ENCODE measurements at regions not wholly inside any gene's neighbourhood (a gene's known extent, or its start where the extent isn't known, plus 50 kb on each side); places are given as distances from the start of the nearest gene placed in this dataset.

DNA sequence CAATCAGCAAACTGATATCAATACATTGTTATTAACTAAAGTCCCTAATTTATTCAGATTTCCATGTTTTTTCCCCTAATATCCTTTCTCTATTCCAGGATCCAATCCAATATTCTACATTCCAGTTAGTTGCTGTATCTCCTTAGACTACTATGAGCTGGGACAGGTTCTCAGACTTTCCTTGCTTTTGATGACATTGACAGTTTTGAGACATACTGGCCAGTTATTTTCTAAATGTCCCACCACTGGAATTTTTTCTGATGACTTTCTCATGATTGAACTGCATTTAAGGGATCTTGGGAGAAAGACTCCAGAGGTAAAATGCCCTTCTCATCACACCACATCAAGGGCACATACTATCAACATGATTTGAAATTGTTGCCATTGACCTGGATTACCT, 177.1 kb upstream of the MAF start:
- no peak overlapping the region for H3K4me3 Mint-ChIP-seq
- POLR2A ChIA-PET, result no interaction called here
- H3K36me3 Mint-ChIP-seq (ENCODE audit: low read depth), result no peaks in the 10 kb centered on the region
- H3K27ac Mint-ChIP-seq, result no peak overlapping the region
- H3K4me1 Mint-ChIP-seq, result no peaks in the 10 kb centered on the region
- CTCF ChIA-PET, result no interaction called here
- no peaks in the 10 kb centered on the region for H3K9me3 Mint-ChIP-seq
- H3K27me3 Mint-ChIP-seq, result peaks cover 7% of the 10 kb centered on the region
- no peak for DNase-seq

DNA sequence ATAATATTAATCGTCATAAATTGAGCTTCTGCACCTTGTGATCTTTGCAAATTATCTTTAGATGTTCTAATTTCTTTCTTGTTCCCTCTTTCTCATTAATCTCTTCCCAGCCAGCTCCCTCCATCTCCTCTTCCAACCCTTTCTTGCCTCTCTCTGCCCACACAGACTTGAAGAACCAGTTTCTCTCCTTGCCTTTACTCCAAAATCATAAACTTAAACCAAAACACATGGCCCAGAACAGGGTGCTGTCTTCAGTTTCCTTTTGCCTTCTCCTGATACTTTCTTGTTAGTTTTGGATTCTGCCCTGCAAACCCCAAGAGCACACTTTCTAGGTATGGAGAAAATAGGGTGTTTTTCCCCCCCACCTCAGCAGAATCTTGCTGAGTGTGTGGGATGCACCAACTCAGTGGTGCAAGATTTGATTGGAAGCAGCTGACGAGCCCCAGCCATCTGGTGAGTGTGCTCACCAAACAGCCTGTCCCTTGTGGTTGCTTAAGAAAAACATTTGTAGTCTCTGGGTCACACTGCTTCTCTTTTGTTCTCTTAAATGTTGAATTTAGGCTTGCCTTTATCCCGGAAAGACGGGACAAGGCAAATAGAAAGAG, 175.8 kb upstream of the MAF start:
- CTCF ChIA-PET, result no interaction called here
- no peak for DNase-seq
- Mint-ChIP-seq H3K4me1 (no peaks in the 10 kb centered on the region), H3K4me3 (no peak overlapping the region), H3K27ac (no peak overlapping the region), H3K27me3 (peaks cover 7% of the 10 kb centered on the region), H3K9me3 (no peaks in the 10 kb centered on the region), H3K36me3 (ENCODE audit: low read depth) (no peaks in the 10 kb centered on the region)
- POLR2A ChIA-PET, result no interaction called here

- ChIA-PET POLR2A (no interaction called here), CTCF (no interaction called here)
- H3K9me3 Mint-ChIP-seq, result no peaks in the 10 kb centered on the region
- no peak for DNase-seq
- peaks cover 4% of the 10 kb centered on the region for H3K27me3 Mint-ChIP-seq
- no peaks in the 10 kb centered on the region for H3K36me3 Mint-ChIP-seq (ENCODE audit: low read depth)
- H3K4me1 Mint-ChIP-seq, result peaks cover 31% of the 10 kb centered on the region
- no peak overlapping the region for H3K27ac Mint-ChIP-seq
- H3K4me3 Mint-ChIP-seq, result no peak overlapping the region
Observed at GRCh38 chr16:79772784-79773183, 172.2 kb upstream of the MAF start.

DNA sequence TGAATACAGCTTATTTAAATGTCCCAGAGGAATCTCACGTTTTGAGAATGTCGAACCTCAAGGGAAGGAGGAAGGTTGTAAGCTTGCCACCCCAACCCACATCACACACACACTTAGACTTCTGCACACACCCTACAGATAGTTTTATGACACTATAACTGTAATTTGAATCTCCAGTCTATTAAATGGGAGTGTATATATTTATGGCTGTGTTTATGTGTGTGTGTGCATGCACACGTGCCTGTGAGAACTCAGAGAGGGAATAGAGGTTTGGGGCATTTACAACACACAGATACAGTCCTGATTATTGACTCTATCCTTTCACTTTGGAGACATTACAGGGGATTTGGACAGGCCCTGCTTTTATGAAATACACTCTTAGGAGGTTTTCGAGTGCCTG, 171.5 kb upstream of the MAF start:
- Mint-ChIP-seq H3K4me3 (no peak overlapping the region), H3K9me3 (no peaks in the 10 kb centered on the region)

DNA sequence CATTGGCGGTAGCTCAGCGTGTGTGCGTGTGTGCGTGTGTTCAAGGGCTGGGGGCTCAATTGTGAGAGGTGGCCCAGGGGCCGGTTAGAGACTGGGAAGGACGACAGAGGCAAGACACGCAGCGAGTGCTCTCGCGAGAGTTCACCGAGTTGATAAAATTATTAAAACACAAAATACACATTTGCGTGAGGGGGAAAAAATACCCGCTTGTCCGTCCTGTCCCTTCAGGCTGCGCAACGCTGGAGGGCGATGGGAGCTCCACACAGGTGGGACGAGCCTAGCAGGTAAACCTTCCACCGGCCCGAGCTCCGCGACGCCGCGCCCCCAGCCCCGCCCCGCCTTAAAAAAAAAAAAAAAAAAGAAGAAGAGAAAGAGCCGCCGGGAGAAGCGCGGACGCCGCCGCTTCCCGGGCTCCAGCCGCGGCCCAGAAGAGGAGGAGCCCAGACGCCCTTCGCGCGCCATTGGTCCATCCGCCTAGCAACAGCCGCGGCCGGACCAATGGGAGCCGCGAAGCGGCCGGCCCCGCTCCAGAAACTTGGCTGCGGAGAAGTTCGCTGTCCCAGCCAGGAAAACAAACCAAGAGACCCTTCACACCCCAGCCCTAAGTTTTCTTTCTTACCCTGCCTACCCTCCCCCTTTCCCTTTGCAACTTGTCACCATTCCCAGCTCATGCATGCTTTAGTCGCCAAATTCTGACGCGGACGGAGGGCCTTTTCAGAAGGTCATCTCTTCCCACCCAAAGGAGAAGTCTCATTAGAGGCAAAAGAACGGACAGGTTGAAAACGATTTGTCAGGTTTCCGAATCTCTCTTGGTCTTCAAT, 169.9 kb upstream of the MAF start:
- CTCF ChIA-PET, result interaction anchor here (1.5 kb wide), 1 partner anchor 10 kb away, joined by 4 read pairs; no protein-coding TSS in a partner anchor
- H3K9me3 Mint-ChIP-seq, result peaks cover 2% of the 10 kb centered on the region
- POLR2A ChIA-PET, result interaction anchor here (1.0 kb wide), 1 partner anchor 170 kb away, joined by 3 read pairs; the partner anchor contains the start of gene MAF

More for the DNA sequence above, 171.5 kb upstream of the MAF start:
- no peak overlapping the region for H3K27ac Mint-ChIP-seq
- H3K4me1 Mint-ChIP-seq, result peaks cover 33% of the 10 kb centered on the region
- DNase-seq, result no peak
- CTCF ChIA-PET, result no interaction called here
- H3K27me3 Mint-ChIP-seq, result peaks cover 4% of the 10 kb centered on the region
- no peaks in the 10 kb centered on the region for H3K36me3 Mint-ChIP-seq (ENCODE audit: low read depth)
- POLR2A ChIA-PET, result no interaction called here

DNA sequence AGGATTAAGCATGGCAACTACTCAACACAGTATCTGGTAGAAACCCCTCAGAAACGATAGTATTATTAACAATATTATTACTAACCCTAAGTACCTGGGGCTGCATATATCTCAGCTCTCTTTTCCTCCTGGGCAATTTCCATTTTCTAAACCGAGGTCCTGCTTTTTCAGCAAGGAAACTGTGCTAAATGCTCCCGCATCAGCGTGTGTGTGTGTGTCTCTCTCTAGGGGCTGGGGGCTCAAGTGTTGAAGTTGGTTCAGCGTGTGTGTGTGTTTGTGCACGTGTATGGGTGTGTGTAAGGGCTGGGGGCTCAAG, 169.3 kb upstream of the MAF start:
- peak overlapping the region; percentile 89 for H3K27ac Mint-ChIP-seq
- H3K9me3 Mint-ChIP-seq, result peaks cover 2% of the 10 kb centered on the region
- no peak for DNase-seq
- ChIA-PET POLR2A (interaction anchor here (1.0 kb wide), 1 partner anchor 169 kb away, joined by 3 read pairs; the partner anchor contains the start of gene MAF), CTCF (interaction anchor here (1.5 kb wide), 1 partner anchor 10 kb away, joined by 4 read pairs; no protein-coding TSS in a partner anchor)
- peaks cover 33% of the 10 kb centered on the region for H3K4me1 Mint-ChIP-seq
- H3K27me3 Mint-ChIP-seq, result peaks cover 4% of the 10 kb centered on the region
- H3K4me3 Mint-ChIP-seq, result peak overlapping the region; percentile 86
- no peaks in the 10 kb centered on the region for H3K36me3 Mint-ChIP-seq (ENCODE audit: low read depth)

More for the DNA sequence above, 169.9 kb upstream of the MAF start:
- Mint-ChIP-seq H3K4me3 (peak overlapping the region; percentile 86), H3K36me3 (ENCODE audit: low read depth) (no peaks in the 10 kb centered on the region), H3K27ac (peak overlapping the region; percentile 89), H3K4me1 (peaks cover 33% of the 10 kb centered on the region), H3K27me3 (peaks cover 4% of the 10 kb centered on the region)
- peak; percentile 79 for DNase-seq

GRCh38 chr16:79769270-79769927, 168.9 kb upstream of the MAF start:
- ChIA-PET POLR2A (interaction anchor here (1.0 kb wide), 1 partner anchor 169 kb away, joined by 3 read pairs; the partner anchor contains the start of gene MAF), CTCF (interaction anchor here (1.5 kb wide), 1 partner anchor 9 kb away, joined by 4 read pairs; no protein-coding TSS in a partner anchor)
- Mint-ChIP-seq H3K27me3 (peaks cover 4% of the 10 kb centered on the region), H3K36me3 (ENCODE audit: low read depth) (no peaks in the 10 kb centered on the region), H3K9me3 (peaks cover 2% of the 10 kb centered on the region), H3K27ac (peak overlapping the region; percentile 89), H3K4me3 (peak overlapping the region; percentile 86), H3K4me1 (peaks cover 33% of the 10 kb centered on the region)
- DNase-seq, result no peak

GRCh38 chr16:79768276-79768970, 167.9 kb upstream of the MAF start:
- Mint-ChIP-seq H3K9me3 (peaks cover 2% of the 10 kb centered on the region), H3K27me3 (peaks cover 2% of the 10 kb centered on the region), H3K4me3 (no peak overlapping the region), H3K4me1 (peaks cover 33% of the 10 kb centered on the region), H3K36me3 (ENCODE audit: low read depth) (no peaks in the 10 kb centered on the region), H3K27ac (peak overlapping the region; percentile 32)
- POLR2A ChIA-PET, result no interaction called here
- no peak for DNase-seq
- CTCF ChIA-PET, result interaction anchor here (0.8 to 1.5 kb wide), 2 partner anchors 8 to 434 kb away, joined by 3 to 4 read pairs; no protein-coding TSS in a partner anchor

DNA sequence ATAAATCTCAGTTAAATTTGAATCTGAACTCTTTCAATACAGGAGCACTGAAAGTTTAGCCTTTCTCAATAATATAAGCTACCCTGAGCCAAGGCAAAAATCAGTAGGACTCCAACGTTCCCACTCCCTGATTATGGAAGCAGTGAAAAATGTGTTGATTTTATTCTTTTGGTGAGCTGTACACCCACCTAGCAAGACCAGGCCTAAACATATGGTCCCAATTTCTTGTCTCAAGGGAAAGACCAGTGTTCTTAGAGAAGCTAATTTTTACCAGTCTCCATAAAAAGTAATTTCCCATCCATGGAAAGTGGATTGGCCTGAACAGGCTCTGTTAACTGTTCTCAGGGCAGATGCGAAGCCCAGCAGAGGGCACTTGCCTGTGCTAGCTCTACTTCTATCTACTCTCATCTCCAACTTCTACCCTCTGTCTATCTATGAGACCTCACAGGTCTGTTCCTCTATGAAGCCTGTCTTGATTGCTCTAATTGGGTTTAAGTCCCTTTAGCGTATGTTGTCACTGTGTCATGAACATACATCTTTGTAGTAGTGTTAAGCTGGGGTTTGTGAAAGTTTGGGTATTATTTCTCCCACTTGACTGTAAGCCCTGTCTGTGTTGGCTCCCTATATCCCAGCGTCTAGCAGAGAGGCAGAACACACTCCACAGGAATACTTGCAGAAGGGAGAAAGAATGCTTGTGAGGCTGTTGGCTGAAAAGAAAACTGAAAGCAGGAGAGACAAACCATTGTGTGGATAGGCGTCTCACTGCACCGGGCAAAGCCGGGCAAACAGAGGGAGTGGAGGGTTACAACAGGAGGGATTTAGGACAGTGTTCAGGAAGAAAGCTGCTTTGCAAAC, 167.1 kb upstream of the MAF start:
- Mint-ChIP-seq H3K4me3 (no peak overlapping the region), H3K27me3 (no peaks in the 10 kb centered on the region), H3K4me1 (peaks cover 33% of the 10 kb centered on the region), H3K36me3 (ENCODE audit: low read depth) (no peaks in the 10 kb centered on the region), H3K27ac (no peak overlapping the region), H3K9me3 (peaks cover 2% of the 10 kb centered on the region)
- DNase-seq, result no peak
- ChIA-PET CTCF (interaction anchor here (0.8 kb wide), 1 partner anchor 434 kb away, joined by 3 read pairs; no protein-coding TSS in a partner anchor), POLR2A (no interaction called here)

DNA sequence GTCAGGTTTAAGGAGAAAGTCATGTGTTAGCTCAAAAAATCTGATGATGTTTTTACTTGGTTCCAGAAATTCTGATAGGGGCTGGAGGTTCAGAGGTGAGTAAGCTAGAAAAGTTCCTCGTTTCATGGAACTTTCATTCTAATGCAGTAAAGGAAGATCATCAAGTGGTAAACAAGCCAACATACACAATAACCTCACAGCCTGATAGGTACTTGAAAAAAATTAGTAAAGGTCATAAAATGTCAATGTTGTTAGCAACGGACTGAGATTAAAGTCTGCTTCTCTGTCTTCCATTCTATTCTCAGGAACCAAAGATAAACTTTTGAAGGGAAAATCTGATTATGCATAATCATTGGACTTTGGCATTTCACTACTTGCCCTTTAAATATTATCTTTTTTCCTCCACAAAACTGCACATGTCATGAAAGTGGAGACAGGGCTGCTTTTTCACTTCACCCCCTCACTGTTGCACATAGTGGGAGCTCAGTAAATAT, 165.4 kb upstream of the MAF start:
- no peaks in the 10 kb centered on the region for H3K36me3 Mint-ChIP-seq (ENCODE audit: low read depth)
- H3K4me1 Mint-ChIP-seq, result peaks cover 30% of the 10 kb centered on the region
- no peaks in the 10 kb centered on the region for H3K27me3 Mint-ChIP-seq
- no peak overlapping the region for H3K4me3 Mint-ChIP-seq
- H3K9me3 Mint-ChIP-seq, result peaks cover 2% of the 10 kb centered on the region
- POLR2A ChIA-PET, result no interaction called here
- CTCF ChIA-PET, result no interaction called here
- no peak overlapping the region for H3K27ac Mint-ChIP-seq
- no peak for DNase-seq

- Mint-ChIP-seq H3K4me1 (peaks cover 26% of the 10 kb centered on the region), H3K4me3 (no peak overlapping the region), H3K27ac (no peak overlapping the region), H3K27me3 (no peaks in the 10 kb centered on the region), H3K36me3 (ENCODE audit: low read depth) (no peaks in the 10 kb centered on the region), H3K9me3 (peaks cover 2% of the 10 kb centered on the region)
- CTCF ChIA-PET, result no interaction called here
- POLR2A ChIA-PET, result no interaction called here
- no peak for DNase-seq
Observed at GRCh38 chr16:79765431-79765830, 164.9 kb upstream of the MAF start.
